ENCODE measurements at regions not wholly inside any gene's neighbourhood (a gene's known extent, or its start where the extent isn't known, plus 50 kb on each side); places are given as distances from the start of the nearest gene placed in this dataset.
A peak's percentile ranks its signal among the peaks of the same experiment; 100 is the strongest.

GRCh38 chr4:135204311-135204710, 1002.7 kb upstream of the PABPC4L start:
- DNase-seq = no peak

DNA sequence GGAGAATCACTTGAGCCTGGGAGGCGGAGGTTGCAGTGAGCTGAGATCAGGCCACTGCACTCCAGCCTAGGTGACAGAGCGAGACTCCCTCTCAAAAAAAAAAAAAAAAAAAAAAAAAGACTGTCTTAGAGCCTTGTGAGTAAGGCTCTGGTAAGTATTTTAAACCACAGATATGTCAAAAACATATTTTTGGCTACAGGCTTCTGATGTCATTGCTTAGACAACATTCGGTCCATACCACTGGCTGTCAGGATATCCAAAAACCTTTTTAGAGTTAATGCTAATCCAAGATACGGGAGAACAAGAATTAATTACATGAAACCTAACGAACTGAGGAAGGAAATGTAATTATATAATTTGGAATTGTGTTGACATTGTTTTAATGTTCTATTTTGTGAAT, 999.5 kb upstream of the PABPC4L start:
- no peak for DNase-seq

GRCh38 chr4:135197641-135198040, 996.1 kb upstream of the PABPC4L start:
- no peak for DNase-seq

- no peak for DNase-seq
Observed at GRCh38 chr4:135194477-135194876, 992.9 kb upstream of the PABPC4L start.

- DNase-seq = no peak
Observed at GRCh38 chr4:135192751-135193535, 991.4 kb upstream of the PABPC4L start.

GRCh38 chr4:135191596-135191995, 990.0 kb upstream of the PABPC4L start:
- no peak for DNase-seq

DNA sequence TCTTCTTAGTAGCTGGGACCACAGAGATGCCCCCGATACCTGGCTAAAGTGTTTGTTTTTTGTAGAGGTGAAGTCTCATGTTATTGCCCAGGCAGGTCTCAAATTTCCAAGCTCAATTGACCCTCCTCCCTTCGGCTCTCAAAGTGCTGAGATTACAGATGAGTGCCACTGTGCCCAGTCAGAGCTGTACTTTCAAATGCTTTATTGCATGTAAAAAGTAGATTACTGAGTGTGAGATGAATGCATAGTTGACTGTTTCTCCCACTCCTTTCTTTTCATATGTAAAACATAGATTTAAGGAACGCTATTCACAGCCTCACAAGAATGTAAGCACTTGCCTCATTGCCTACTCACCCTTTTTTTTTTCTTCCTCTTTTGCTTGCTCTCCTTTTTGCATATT, 984.4 kb upstream of the PABPC4L start:
- DNase-seq = no peak

- DNase-seq = no peak
Observed at GRCh38 chr4:135185256-135185655, 983.7 kb upstream of the PABPC4L start.

- no peak for DNase-seq
Observed at GRCh38 chr4:135184715-135185114, 983.1 kb upstream of the PABPC4L start.

- no peak for DNase-seq
Observed at GRCh38 chr4:135177321-135177720, 975.7 kb upstream of the PABPC4L start.

DNA sequence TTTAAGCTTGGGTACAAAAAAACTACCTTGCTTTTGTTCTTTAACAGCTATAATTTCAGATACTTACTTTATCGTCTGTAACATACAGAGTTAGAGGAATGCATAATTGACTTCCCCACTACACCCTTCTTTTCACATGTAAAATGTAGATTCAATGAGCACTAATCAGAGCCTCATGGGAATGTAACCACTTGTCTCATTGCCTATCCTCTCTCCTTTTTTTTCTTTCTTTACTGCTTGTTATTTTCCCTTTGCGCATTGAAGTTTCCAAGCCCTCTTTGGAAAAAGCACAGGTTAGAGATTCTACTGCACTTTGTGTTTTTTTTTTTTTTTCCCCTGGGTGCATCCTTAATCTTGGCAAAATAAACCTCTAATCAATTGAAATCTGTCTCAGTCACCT, 965.1 kb upstream of the PABPC4L start:
- DNase-seq = no peak

DNA sequence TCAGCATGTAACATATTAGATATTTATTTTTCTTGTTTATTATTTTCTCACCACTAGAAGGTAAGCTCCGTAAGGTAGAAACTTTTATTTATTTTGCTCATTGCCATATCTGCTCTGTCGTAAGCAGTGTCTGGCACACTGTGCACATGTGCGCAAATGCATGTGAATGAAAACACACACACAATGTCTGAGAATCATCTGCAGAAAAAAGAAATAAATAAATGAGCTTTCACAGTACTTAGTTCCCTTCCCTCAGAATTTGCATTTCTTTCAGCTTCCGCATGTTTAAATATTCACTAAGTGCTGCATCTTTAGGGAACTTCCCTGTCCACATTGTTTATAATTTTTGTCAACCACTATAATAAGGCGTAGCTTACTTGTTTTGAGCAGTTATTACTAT, 963.0 kb upstream of the PABPC4L start:
- DNase-seq = no peak

DNA sequence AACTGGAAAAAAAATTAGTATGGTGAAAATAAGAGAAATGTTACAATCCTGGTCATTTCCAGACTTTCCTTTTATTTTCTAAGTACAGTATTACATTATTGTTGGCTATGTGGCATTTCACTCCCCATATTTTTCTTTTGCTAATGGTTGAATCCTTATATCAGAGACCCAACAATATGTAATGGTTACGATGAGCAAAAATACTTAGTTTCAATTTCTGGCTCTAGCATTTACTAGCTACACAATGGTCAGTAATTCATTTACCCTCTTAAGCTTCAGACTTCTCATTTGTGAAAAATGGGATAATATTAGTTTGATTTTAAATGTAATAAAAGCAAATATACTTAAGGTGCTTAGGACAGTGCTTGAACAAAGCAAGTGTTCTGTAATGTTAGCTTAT, 942.9 kb upstream of the PABPC4L start:
- no peak for DNase-seq

- DNase-seq = no peak
Observed at GRCh38 chr4:135124196-135124595, 922.6 kb upstream of the PABPC4L start.

GRCh38 chr4:135123632-135124031, 922.0 kb upstream of the PABPC4L start:
- DNase-seq = no peak

DNA sequence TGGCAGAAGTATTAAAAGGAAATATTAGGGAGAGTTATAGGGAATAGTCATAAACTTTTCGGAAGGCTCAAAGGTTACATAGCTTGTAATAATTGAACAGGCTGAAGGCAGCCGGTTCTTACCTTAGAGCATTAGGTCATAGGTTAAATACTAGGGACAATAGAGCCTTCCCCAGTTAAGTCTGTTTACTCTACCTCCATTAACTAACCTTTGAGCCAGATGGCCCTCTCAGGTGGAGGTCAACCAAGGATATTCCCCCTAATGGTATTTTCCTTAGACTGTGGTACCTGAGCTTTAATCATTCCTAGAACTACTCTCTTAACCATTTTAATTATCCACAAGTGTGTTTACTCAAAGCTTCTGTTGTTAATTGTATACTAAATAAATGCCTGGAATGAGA, 920.9 kb upstream of the PABPC4L start:
- no peak for DNase-seq

- no peak for DNase-seq
Observed at GRCh38 chr4:135120195-135120594, 918.6 kb upstream of the PABPC4L start.

- no peak for DNase-seq
Observed at GRCh38 chr4:135114079-135114478, 912.5 kb upstream of the PABPC4L start.

- no peak for DNase-seq
Observed at GRCh38 chr4:135098061-135098460, 896.5 kb upstream of the PABPC4L start.

DNA sequence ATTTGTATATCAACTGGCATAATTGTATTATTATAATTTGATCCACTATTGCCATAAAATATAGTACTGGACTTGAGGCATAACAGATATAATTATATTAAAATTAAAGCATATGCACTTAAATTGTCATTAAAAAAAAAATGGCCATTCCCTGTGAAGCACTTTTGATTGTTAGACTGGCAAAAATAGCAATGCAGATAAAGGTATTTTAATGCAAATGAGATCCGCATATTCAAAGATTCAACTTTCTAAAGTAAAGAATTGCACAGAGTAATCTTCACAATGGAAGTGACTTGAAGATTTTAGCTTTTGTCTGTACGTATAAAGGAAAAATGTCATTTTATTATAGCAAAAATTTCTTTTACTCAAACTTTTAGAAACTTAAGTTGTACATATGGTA, 871.8 kb upstream of the PABPC4L start:
- DNase-seq = no peak

DNA sequence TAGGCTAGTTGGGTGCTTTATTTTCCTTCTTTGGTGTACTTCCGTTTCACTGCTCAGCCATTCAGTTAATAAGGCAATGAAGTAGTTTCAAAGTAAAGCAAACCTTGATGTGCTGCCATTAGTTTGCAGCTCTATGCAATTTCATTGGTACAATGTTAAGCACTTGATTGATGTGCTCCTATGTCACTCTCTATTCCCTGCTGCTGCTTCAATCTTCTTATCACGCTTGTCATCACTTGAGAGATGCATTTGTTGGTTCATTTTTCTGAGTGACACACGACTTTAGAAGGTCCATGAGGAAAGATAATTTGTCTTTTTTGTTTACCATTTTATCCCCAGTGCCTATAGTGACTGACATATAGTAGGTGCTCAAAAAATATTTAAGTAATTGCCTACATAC, 871.0 kb upstream of the PABPC4L start:
- DNase-seq = no peak

- no peak for DNase-seq
Observed at GRCh38 chr4:135065366-135065765, 863.8 kb upstream of the PABPC4L start.

DNA sequence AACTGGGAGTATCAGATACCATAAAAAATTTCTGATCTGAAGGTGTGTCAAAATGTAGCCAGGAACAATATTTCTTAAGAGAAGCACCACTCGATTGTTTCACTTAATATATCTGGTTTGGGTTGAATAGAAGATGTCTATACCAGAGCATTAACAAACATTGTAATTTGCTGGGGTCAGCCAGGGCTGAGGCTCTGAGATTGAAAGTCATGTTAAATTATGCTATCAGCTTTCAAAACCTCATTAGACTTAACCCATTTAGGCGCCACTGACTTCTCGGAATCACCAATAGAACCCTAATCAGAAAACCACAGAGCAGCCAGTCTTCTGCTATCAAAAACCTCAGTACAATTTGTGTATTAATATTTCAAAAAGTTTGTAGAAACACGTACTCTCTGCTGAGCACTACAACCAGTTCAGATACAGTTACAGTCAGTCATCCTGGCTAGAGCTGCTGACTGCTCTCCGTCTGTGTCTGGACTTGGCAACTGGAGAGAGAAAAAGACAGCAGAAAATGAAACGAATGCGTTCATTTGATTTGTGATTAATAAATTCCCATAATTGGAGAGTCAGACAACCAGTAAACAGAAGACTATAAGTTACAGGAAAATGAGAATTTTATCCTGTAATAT, 848.6 kb upstream of the PABPC4L start:
- DNase-seq = peak; percentile 6

DNA sequence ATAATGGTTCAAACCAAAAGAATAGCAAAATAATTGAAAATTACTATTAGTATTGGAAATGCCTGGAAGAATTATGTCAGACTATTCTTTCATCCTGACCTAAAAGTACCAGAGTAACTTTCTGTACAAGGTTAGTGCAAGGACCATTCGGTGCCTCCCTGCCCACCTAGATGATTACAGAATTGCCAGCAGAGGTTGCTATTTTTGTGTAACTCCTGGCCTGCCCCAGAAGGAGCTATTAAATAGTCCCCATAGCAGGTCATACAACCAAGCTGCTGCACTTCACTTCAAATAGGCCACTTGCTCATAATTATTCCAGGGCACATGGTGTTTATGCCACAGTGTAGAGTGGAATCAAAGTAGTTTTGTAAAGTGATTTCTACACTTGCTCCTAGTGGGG, 831.1 kb upstream of the PABPC4L start:
- no peak for DNase-seq

- peak; percentile 19 for DNase-seq
Observed at GRCh38 chr4:135015771-135016170, 814.2 kb upstream of the PABPC4L start.
